ENCODE measurements at regions not wholly inside any gene's neighbourhood (a gene's known extent, or its start where the extent isn't known, plus 50 kb on each side); places are given as distances from the start of the nearest gene placed in this dataset.
A peak's percentile ranks its signal among the peaks of the same experiment; 100 is the strongest.

DNA sequence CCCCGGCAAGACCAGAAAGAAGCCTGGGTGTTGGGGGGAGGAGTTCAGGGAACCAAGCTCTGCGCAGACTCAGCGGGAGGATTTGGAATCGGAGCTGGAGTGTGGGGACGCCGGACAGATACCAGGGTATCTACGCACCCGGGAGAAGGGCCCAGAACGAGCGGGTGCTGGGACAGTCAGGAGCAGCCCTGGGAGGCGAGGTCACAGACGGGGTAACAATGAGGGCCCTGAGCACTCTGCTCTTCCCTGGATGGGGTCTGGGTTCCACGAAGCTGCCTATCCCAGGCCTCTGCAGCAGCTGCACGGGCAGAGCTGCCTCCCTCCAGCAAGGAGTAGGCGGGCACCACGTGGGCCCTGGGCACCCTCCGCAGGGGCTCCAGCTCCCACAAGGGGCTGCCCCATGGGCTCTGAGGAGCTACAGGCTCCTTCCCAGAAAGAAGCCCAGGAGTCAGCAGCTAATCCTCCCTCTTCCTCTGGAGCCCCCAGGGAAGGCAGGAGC is 197.2 kb downstream of the BRD1 start:
- no peak for TF ChIP-seq POLR2A (IDR thresholded peaks at IDR 0.05)
- TF ChIP-seq, protein P1, sequence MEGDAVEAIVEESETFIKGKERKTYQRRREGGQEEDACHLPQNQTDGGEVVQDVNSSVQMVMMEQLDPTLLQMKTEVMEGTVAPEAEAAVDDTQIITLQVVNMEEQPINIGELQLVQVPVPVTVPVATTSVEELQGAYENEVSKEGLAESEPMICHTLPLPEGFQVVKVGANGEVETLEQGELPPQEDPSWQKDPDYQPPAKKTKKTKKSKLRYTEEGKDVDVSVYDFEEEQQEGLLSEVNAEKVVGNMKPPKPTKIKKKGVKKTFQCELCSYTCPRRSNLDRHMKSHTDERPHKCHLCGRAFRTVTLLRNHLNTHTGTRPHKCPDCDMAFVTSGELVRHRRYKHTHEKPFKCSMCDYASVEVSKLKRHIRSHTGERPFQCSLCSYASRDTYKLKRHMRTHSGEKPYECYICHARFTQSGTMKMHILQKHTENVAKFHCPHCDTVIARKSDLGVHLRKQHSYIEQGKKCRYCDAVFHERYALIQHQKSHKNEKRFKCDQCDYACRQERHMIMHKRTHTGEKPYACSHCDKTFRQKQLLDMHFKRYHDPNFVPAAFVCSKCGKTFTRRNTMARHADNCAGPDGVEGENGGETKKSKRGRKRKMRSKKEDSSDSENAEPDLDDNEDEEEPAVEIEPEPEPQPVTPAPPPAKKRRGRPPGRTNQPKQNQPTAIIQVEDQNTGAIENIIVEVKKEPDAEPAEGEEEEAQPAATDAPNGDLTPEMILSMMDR (IDR thresholded peaks at IDR 0.05), result no peak
- no peak overlapping the region for H3K27ac ChIP-seq

GRCh38 chr22:49629586-49630447 is 197.9 kb downstream of the BRD1 start:
- DNase-seq, result peak in 2 of 5 donors; percentile 5 to 45

More for the DNA sequence above, 197.2 kb downstream of the BRD1 start:
- WGBS, 4 donors, result 84 to 94% (median 87%) methylated on average over 14 to 17 of the region's 17 CpGs
- intact Hi-C loops (cut with DNase I), result loop anchor here in 6 of 10 donors (5.0 to 10.0 kb wide), 7 partner anchors 316 to 1058 kb away; no protein-coding TSS in a partner anchor
- Histone ChIP-seq H3K4me3 (no peak overlapping the region), H3K4me1 (peaks cover 0 to 14% (median 11%) of the 10 kb centered on the region in 12 donors), H3K36me3 (no peaks in the 10 kb centered on the region), H3K27me3 (no peaks in the 10 kb centered on the region), H3K9me3 (no peaks in the 10 kb centered on the region)
- ATAC-seq, result no peak
- peak in 1 of 5 donors; percentile 57 for DNase-seq

GRCh38 chr22:49629261-49629570 is 198.5 kb downstream of the BRD1 start:
- Histone ChIP-seq H3K27me3 (no peaks in the 10 kb centered on the region), H3K4me3 (no peak overlapping the region), H3K9me3 (no peaks in the 10 kb centered on the region), H3K4me1 (peaks cover 0 to 14% (median 11%) of the 10 kb centered on the region in 12 donors), H3K27ac (no peak overlapping the region), H3K36me3 (no peaks in the 10 kb centered on the region)
- ATAC-seq, result no peak
- WGBS, 4 donors, result 83 to 90% (median 86%) methylated on average over 4 to 8 of the region's 8 CpGs
- DNase-seq, result peak in 2 of 5 donors; percentile 5 to 46
- TF ChIP-seq, protein P1 (IDR thresholded peaks at IDR 0.05), result no peak
- TF ChIP-seq POLR2A (IDR thresholded peaks at IDR 0.05), result no peak
- intact Hi-C loops (cut with DNase I), result no loop called here

More at GRCh38 chr22:49629586-49630447, 197.9 kb downstream of the BRD1 start:
- TF ChIP-seq POLR2A (IDR thresholded peaks at IDR 0.05), result no peak
- TF ChIP-seq, protein P1 (IDR thresholded peaks at IDR 0.05), result no peak
- intact Hi-C loops (cut with DNase I), result loop anchor here in 6 of 10 donors (5.0 to 10.0 kb wide), 7 partner anchors 315 to 1058 kb away; no protein-coding TSS in a partner anchor
- no peak overlapping the region for H3K27ac ChIP-seq
- ATAC-seq, result no peak
- no peaks in the 10 kb centered on the region for H3K27me3 ChIP-seq
- 75 to 81% (median 79%) methylated on average over 6 to 16 of the region's 16 CpGs for whole genome bisulfite sequencing, 4 donors
- no peaks in the 10 kb centered on the region for H3K9me3 ChIP-seq
- H3K4me1 ChIP-seq, result peaks cover 0 to 14% (median 11%) of the 10 kb centered on the region in 12 donors
- H3K36me3 ChIP-seq, result no peaks in the 10 kb centered on the region
- no peak overlapping the region for H3K4me3 ChIP-seq

Data from heart left ventricle (tissue), 16 donors.